IMR-90 (cell line): ENCODE measurements at regions not wholly inside any gene's neighbourhood (a gene's known extent, or its start where the extent isn't known, plus 50 kb on each side); places are given as distances from the start of the nearest gene placed in this dataset.

Source experiments
- ATAC-seq: fragments of 200-7000 bp; cut with Tn5 transposase; 2 replicates; pipeline ENCODE4 v1.9.1; 2020; ENCODE audit warnings: low read depth, mild to moderate bottlenecking, moderate library complexity
- BruUV-seq: library from RNA; stranded (reverse); fragments of 400-500 nt; replicated peaks from 2 replicates; lab custom pipeline; 2021; lab: Mats Ljungman, UMichigan
- CTCF ChIA-PET: fragments of 300-600 bp; formaldehyde crosslinking; extraction: SDS; loops from one replicate; lab custom pipeline; 2021; ENCODE audit warnings: antibody characterized with exemption; lab: Yijun Ruan, JAX
- POLR2A ChIA-PET: fragments of 300-600 bp; sonication (Branson Sonifier 250); formaldehyde crosslinking; loops from one replicate; lab custom pipeline; 2022; ENCODE audit warnings: antibody characterized with exemption; ENCODE audit not compliant: unreplicated experiment; lab: Charles Lee
- DNase-seq: peaks from one replicate; pipeline ENCODE4 v3.0.0; 2013
- H2AFZ ChIP-seq: replicated peaks from 2 replicates; pipeline ENCODE3; 2013; ENCODE audit warnings: low read length, mild to moderate bottlenecking; ENCODE audit not compliant: poor library complexity
- H2AK5ac ChIP-seq: 2 replicates; pipeline ENCODE4 v1.6.1; 2013; ENCODE audit warnings: low read depth, low read length, inconsistent platforms
- H2AK9ac ChIP-seq: replicated peaks from 2 replicates; pipeline ENCODE3; 2013; ENCODE audit warnings: mild to moderate bottlenecking, low read depth, low read length, moderate library complexity; ENCODE audit not compliant: poor library complexity
- H2BK120ac ChIP-seq: 2 replicates; pipeline ENCODE4 v1.6.1; 2013; ENCODE audit warnings: low read depth, low read length, inconsistent platforms
- H2BK15ac ChIP-seq: 3 replicates; pipeline ENCODE4 v1.6.1; 2013; ENCODE audit warnings: low read depth, low read length, inconsistent platforms
- H2BK20ac ChIP-seq: 2 replicates; pipeline ENCODE4 v1.6.1; 2013; ENCODE audit warnings: low read depth, mild to moderate bottlenecking, inconsistent platforms, low read length, moderate library complexity
- H2BK5ac ChIP-seq: 2 replicates; pipeline ENCODE4 v1.6.1; 2013; ENCODE audit warnings: mild to moderate bottlenecking, low read depth, low read length, inconsistent platforms; ENCODE audit not compliant: poor library complexity, severe bottlenecking
- H3K14ac ChIP-seq: replicated peaks from 2 replicates; pipeline ENCODE4 v1.6.1; 2013; ENCODE audit warnings: low read depth, low read length, inconsistent platforms
- H3K18ac ChIP-seq: 2 replicates; pipeline ENCODE4 v1.6.1; 2013; ENCODE audit warnings: low read depth, low read length, control low read depth
- H3K23ac ChIP-seq: 2 replicates; pipeline ENCODE4 v1.6.1; 2013; ENCODE audit warnings: low read depth, low read length, inconsistent platforms
- H3K27ac ChIP-seq: 2 replicates; pipeline ENCODE4 v1.5.1; 2013; ENCODE audit warnings: mild to moderate bottlenecking, control low read depth, low read length; ENCODE audit not compliant: insufficient read depth
- H3K27me3 ChIP-seq: 2 replicates; pipeline ENCODE4 v1.6.1; 2013; ENCODE audit warnings: low read length; ENCODE audit not compliant: control insufficient read depth, insufficient read depth
- H3K36me3 ChIP-seq: 2 replicates; pipeline ENCODE4 v1.6.1; 2013; ENCODE audit warnings: low read length, mixed read lengths; ENCODE audit not compliant: control insufficient read depth, insufficient read depth
- H3K4ac ChIP-seq: 2 replicates; pipeline ENCODE4 v1.6.1; 2013; ENCODE audit warnings: low read depth, low read length, inconsistent platforms
- H3K4me1 ChIP-seq: 2 replicates; pipeline ENCODE4 v1.6.1; 2013; ENCODE audit warnings: low read length, mixed read lengths; ENCODE audit not compliant: control insufficient read depth, insufficient read depth
- H3K4me2 ChIP-seq: 2 replicates; pipeline ENCODE4 v1.6.1; 2013; ENCODE audit warnings: low read depth, mild to moderate bottlenecking, control low read depth, low read length, moderate library complexity
- H3K4me3 ChIP-seq: 2 replicates; pipeline ENCODE4 v1.5.1; 2013; ENCODE audit warnings: low read depth, mild to moderate bottlenecking, control low read depth, low read length, moderate library complexity; ENCODE audit not compliant: insufficient read depth
- H3K56ac ChIP-seq: 2 replicates; pipeline ENCODE4 v1.6.1; 2013; ENCODE audit warnings: low read length, inconsistent platforms; ENCODE audit not compliant: insufficient read depth; ENCODE audit errors: extremely low read depth
- H3K79me1 ChIP-seq, 2 experiments: 2 replicates each; pipeline ENCODE4 v1.6.1; 2013; ENCODE audit warnings: low read length in 2 of 2, inconsistent platforms in 1 of 2, low read depth in 1 of 2
- H3K9ac ChIP-seq: 2 replicates; pipeline ENCODE4 v1.6.1; 2013; ENCODE audit warnings: low read depth, low read length, control low read depth
- H3K9me1 ChIP-seq: 2 replicates; pipeline ENCODE4 v1.6.1; 2013; ENCODE audit warnings: low read length, inconsistent platforms; ENCODE audit not compliant: insufficient read depth
- H3K9me3 ChIP-seq: 2 replicates; pipeline ENCODE4 v1.6.1; 2013; ENCODE audit warnings: low read length; ENCODE audit not compliant: control insufficient read depth, insufficient read depth
- H4K20me1 ChIP-seq: 2 replicates; pipeline ENCODE4 v1.6.1; 2013; ENCODE audit warnings: low read length, inconsistent platforms; ENCODE audit not compliant: insufficient read depth
- H4K5ac ChIP-seq: 2 replicates; pipeline ENCODE4 v1.6.1; 2013; ENCODE audit warnings: mild to moderate bottlenecking, low read depth, low read length, control low read depth
- H4K8ac ChIP-seq, 2 experiments: 2 replicates each; pipeline ENCODE4 v1.6.1; 2013; ENCODE audit warnings: low read depth in 2 of 2, low read length in 2 of 2, control low read depth in 1 of 2, inconsistent platforms in 1 of 2
- H4K91ac ChIP-seq: 2 replicates; pipeline ENCODE4 v1.6.1; 2013; ENCODE audit warnings: low read depth, low read length, inconsistent platforms; ENCODE audit not compliant: insufficient read depth
- BHLHE40 ChIP-seq: fragments of 150-350 bp; IDR thresholded peaks from 2 replicates; pipeline ENCODE4 v1.6.1; 2016; ENCODE audit warnings: mild to moderate bottlenecking, low read depth, low read length
- CEBPB ChIP-seq: IDR thresholded peaks from 2 replicates; pipeline ENCODE4 v1.6.1; 2012; ENCODE audit warnings: low read depth, low read length, improper control_type of control experiment
- CHD1 ChIP-seq: IDR thresholded peaks from 2 replicates; pipeline ENCODE4 v1.6.1; 2012; ENCODE audit warnings: low read depth, low read length, improper control_type of control experiment
- ELK1 ChIP-seq: fragments of 150-350 bp; IDR thresholded peaks from 2 replicates; pipeline ENCODE4 v1.6.1; 2016; ENCODE audit warnings: low read depth, mild to moderate bottlenecking, low read length, moderate library complexity, borderline replicate concordance
- FOS ChIP-seq: fragments of 150-350 bp; IDR thresholded peaks from 2 replicates; pipeline ENCODE4 v1.6.1; 2016; ENCODE audit warnings: low read depth, low read length
- MAFK ChIP-seq: IDR thresholded peaks from 2 replicates; pipeline ENCODE4 v1.6.1; 2012; ENCODE audit warnings: low read depth, low read length, improper control_type of control experiment
- MAZ ChIP-seq: IDR thresholded peaks from 2 replicates; pipeline ENCODE4 v1.6.1; 2012; ENCODE audit warnings: low read depth, mild to moderate bottlenecking, low read length, improper control_type of control experiment, moderate library complexity, borderline replicate concordance
- MXI1 ChIP-seq: IDR thresholded peaks from 2 replicates; pipeline ENCODE4 v1.6.1; 2012; ENCODE audit warnings: low read depth, mild to moderate bottlenecking, low read length, moderate library complexity, borderline replicate concordance
- NFE2L2 ChIP-seq: fragments of 150-350 bp; IDR thresholded peaks from 2 replicates; pipeline ENCODE4 v1.6.1; 2016; ENCODE audit warnings: low read depth, mild to moderate bottlenecking, low read length
- POLR2A ChIP-seq: IDR thresholded peaks from 2 replicates; pipeline ENCODE4 v1.6.1; 2012; ENCODE audit warnings: mild to moderate bottlenecking, low read depth, low read length
- RAD21 ChIP-seq: IDR thresholded peaks from 2 replicates; pipeline ENCODE4 v1.6.1; 2012; ENCODE audit warnings: low read length, improper control_type of control experiment
- RCOR1 ChIP-seq: IDR thresholded peaks from 2 replicates; pipeline ENCODE4 v1.6.1; 2012; ENCODE audit warnings: mild to moderate bottlenecking, low read length, improper control_type of control experiment; ENCODE audit not compliant: insufficient replicate concordance
- RFX5 ChIP-seq: IDR thresholded peaks from 2 replicates; pipeline ENCODE4 v1.8.0; 2012; ENCODE audit warnings: low read depth, mild to moderate bottlenecking, low read length, moderate library complexity
- SMC3 ChIP-seq: fragments of 150-350 bp; IDR thresholded peaks from 2 replicates; pipeline ENCODE4 v1.6.1; 2016; ENCODE audit warnings: low read depth, mild to moderate bottlenecking, antibody characterized with exemption, low read length, moderate library complexity
- USF2 ChIP-seq: fragments of 150-350 bp; IDR thresholded peaks from 2 replicates; pipeline ENCODE4 v1.6.1; 2017; ENCODE audit warnings: mild to moderate bottlenecking, antibody characterized with exemption, low read length, low read depth
- WGBS, 2 experiments: methylation state at CpG; one replicate each; pipeline versions ENCODE4 v1.1.5 to v1.1.7; 2013; ENCODE audit warnings: missing lambda C conversion rate in 2 of 2; ENCODE audit not compliant: insufficient read length in 1 of 2; ENCODE audit errors: extremely low coverage in 2 of 2; 5-methylcytosine and 5-hydroxymethylcytosine counted together
- dilution Hi-C: fragments of 300-500 bp; cut with HindIII; formaldehyde crosslinking; loops from one replicate; pipeline ENCODE4 v1.14.3; 2018; ENCODE audit warnings: low sequenced_read_pairs; ENCODE audit not compliant: unreplicated experiment
- in situ Hi-C: fragments of 300-500 bp; cut with MboI; formaldehyde crosslinking; loops from 3 replicates; pipeline ENCODE4 v1.14.3; 2019; ENCODE audit warnings: low sequenced_read_pairs, inconsistent platforms, mixed read lengths
- intact Hi-C: fragments of 100-400 bp; cut with micrococcal nuclease; formaldehyde crosslinking; loops from 2 replicates; pipeline ENCODE4 v1.10.0; 2022
- TF ChIP-seq, protein P1 (sequence below): conservative IDR thresholded peaks from 2 replicates; pipeline ENCODE4 v1.5.1; 2012; ENCODE audit warnings: mild to moderate bottlenecking, low read depth, low read length, improper control_type of control experiment

- in situ Hi-C loops: no loop called here
- no peak overlapping the region for H3K4me2 ChIP-seq
These were observed 1348.5 kb upstream of the WWC1 start for GRCh38 chr5:166942948-166943347.

More at GRCh38 chr5:166942948-166943347, 1348.5 kb upstream of the WWC1 start:
- no peak overlapping the region for H3K23ac ChIP-seq
- H3K56ac ChIP-seq: no peak overlapping the region
- no peak overlapping the region for H3K4me3 ChIP-seq
- H3K4me1 ChIP-seq: no peaks in the 10 kb centered on the region
- H2BK5ac ChIP-seq: no peak overlapping the region
- H2BK20ac ChIP-seq: no peak overlapping the region
- no peak overlapping the region for H3K14ac ChIP-seq
- H3K4ac ChIP-seq: no peak overlapping the region
- H2AFZ ChIP-seq: no peak overlapping the region
- no peaks in the 10 kb centered on the region for H3K36me3 ChIP-seq
- DNase-seq (no peak), ATAC-seq (no peak)
- no TSS peak for BruUV-seq
- no peak overlapping the region for H3K9ac ChIP-seq
- H3K9me1 ChIP-seq: no peaks in the 10 kb centered on the region
- no peaks in the 10 kb centered on the region for H3K79me1 ChIP-seq
- no peak overlapping the region for H3K27ac ChIP-seq
- no peak overlapping the region for H2AK5ac ChIP-seq
- H3K9me3 ChIP-seq: peaks cover 4% of the 10 kb centered on the region
- ChIA-PET CTCF (no interaction called here), POLR2A (no interaction called here)
- dilution Hi-C loops: no loop called here
- H2BK120ac ChIP-seq: no peak overlapping the region
- no peak overlapping the region for H4K5ac ChIP-seq
- H2BK15ac ChIP-seq: no peak overlapping the region
- H4K20me1 ChIP-seq: no peaks in the 10 kb centered on the region
- intact Hi-C loops: no loop called here
- H3K27me3 ChIP-seq: no peaks in the 10 kb centered on the region
- H4K91ac ChIP-seq: no peak overlapping the region
- no peak overlapping the region for H2AK9ac ChIP-seq
- TF ChIP-seq SMC3 (no peak), USF2 (no peak), RFX5 (no peak), RCOR1 (no peak), POLR2A (no peak), NFE2L2 (no peak), MAZ (no peak), RAD21 (no peak), CEBPB (no peak), MXI1 (no peak), CHD1 (no peak), FOS (no peak), BHLHE40 (no peak), ELK1 (no peak), MAFK (no peak)
- TF ChIP-seq, protein P1, sequence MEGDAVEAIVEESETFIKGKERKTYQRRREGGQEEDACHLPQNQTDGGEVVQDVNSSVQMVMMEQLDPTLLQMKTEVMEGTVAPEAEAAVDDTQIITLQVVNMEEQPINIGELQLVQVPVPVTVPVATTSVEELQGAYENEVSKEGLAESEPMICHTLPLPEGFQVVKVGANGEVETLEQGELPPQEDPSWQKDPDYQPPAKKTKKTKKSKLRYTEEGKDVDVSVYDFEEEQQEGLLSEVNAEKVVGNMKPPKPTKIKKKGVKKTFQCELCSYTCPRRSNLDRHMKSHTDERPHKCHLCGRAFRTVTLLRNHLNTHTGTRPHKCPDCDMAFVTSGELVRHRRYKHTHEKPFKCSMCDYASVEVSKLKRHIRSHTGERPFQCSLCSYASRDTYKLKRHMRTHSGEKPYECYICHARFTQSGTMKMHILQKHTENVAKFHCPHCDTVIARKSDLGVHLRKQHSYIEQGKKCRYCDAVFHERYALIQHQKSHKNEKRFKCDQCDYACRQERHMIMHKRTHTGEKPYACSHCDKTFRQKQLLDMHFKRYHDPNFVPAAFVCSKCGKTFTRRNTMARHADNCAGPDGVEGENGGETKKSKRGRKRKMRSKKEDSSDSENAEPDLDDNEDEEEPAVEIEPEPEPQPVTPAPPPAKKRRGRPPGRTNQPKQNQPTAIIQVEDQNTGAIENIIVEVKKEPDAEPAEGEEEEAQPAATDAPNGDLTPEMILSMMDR: no peak
- no peak overlapping the region for H3K18ac ChIP-seq
- H4K8ac ChIP-seq: no peak overlapping the region
- no CpG with 5 or more reads among the region's 1 CpG for WGBS, 2 experiments
